Nephron (organoid): ENCODE measurements at regions not wholly inside any gene's neighbourhood (a gene's known extent, or its start where the extent isn't known, plus 50 kb on each side); places are given as distances from the start of the nearest gene placed in this dataset.
A peak's percentile ranks its signal among the peaks of the same experiment; 100 is the strongest.
"Not testable (repeated sequence)": the region's sequence is repeated elsewhere in the genome, so short reads cannot be mapped to it uniquely, and the experiment has no call there.

Source experiments
- H3K27ac Mint-ChIP-seq, 3 experiments: 2 replicates each; pipeline ENCODE4 v1.8.0; 2020; ENCODE audit warnings: mixed read lengths in 3 of 3, mild to moderate bottlenecking in 2 of 3, moderate library complexity in 1 of 3
- H3K27me3 Mint-ChIP-seq: 2 replicates; pipeline ENCODE4 v1.8.0; 2021; ENCODE audit warnings: low read depth, mild to moderate bottlenecking, moderate library complexity, mixed read lengths
- H3K36me3 Mint-ChIP-seq: 2 replicates; pipeline ENCODE4 v1.8.0; 2020; ENCODE audit warnings: low read depth, mixed read lengths
- H3K4me1 Mint-ChIP-seq: 2 replicates; pipeline ENCODE4 v1.8.0; 2020; ENCODE audit warnings: mixed read lengths
- H3K4me3 Mint-ChIP-seq, 3 experiments: 2 replicates each; pipeline ENCODE4 v1.8.0; 2020; ENCODE audit warnings: mild to moderate bottlenecking in 3 of 3, mixed read lengths in 3 of 3, moderate library complexity in 2 of 3
- H3K9me3 Mint-ChIP-seq: 2 replicates; pipeline ENCODE4 v1.8.0; 2020; ENCODE audit warnings: mixed read lengths
- CTCF ChIP-seq, 3 experiments: fragments of 200-600 bp; sonication (generic); IDR thresholded peaks; one replicate each; pipeline ENCODE4 v1.5.0; 2021; ENCODE audit warnings: antibody characterized with exemption in 3 of 3; ENCODE audit not compliant: unreplicated experiment in 3 of 3

GRCh38 chr5:158203261-158203660 lies 344.3 kb upstream of the CLINT1 start:
- Mint-ChIP-seq H3K4me3 (no peak overlapping the region), H3K9me3 (no peaks in the 10 kb centered on the region), H3K27me3 (peaks cover 23% of the 10 kb centered on the region), H3K4me1 (peaks cover 14% of the 10 kb centered on the region), H3K27ac (no peak overlapping the region), H3K36me3 (no peaks in the 10 kb centered on the region)
- TF ChIP-seq CTCF (IDR thresholded peaks at IDR 0.05; ENCODE audit: unreplicated experiment in 3 of 3) = no peak

- H3K27me3 Mint-ChIP-seq = peaks cover 20% of the 10 kb centered on the region
- peaks cover 14% of the 10 kb centered on the region for H3K4me1 Mint-ChIP-seq
- no peak overlapping the region for H3K4me3 Mint-ChIP-seq
- TF ChIP-seq CTCF (IDR thresholded peaks at IDR 0.05; ENCODE audit: unreplicated experiment in 3 of 3) = no peak
- H3K9me3 Mint-ChIP-seq = no peaks in the 10 kb centered on the region
- no peak overlapping the region for H3K27ac Mint-ChIP-seq
- no peaks in the 10 kb centered on the region for H3K36me3 Mint-ChIP-seq
These were observed 343.9 kb upstream of the CLINT1 start for GRCh38 chr5:158202801-158203200.

GRCh38 chr5:158200619-158201018 lies 341.7 kb upstream of the CLINT1 start:
- TF ChIP-seq CTCF (IDR thresholded peaks at IDR 0.05; ENCODE audit: unreplicated experiment in 3 of 3) = no peak
- Mint-ChIP-seq H3K4me1 (peaks cover 30% of the 10 kb centered on the region), H3K27me3 (peaks cover 20% of the 10 kb centered on the region), H3K36me3 (no peaks in the 10 kb centered on the region), H3K4me3 (no peak overlapping the region), H3K9me3 (no peaks in the 10 kb centered on the region), H3K27ac (peak overlapping the region in 2 of 3 experiments; percentile 5 to 10)

- H3K4me1 Mint-ChIP-seq = peaks cover 44% of the 10 kb centered on the region
These were observed 339.7 kb upstream of the CLINT1 start for GRCh38 chr5:158198636-158199035.

GRCh38 chr5:158195416-158196210 lies 336.7 kb upstream of the CLINT1 start:
- peak overlapping the region in 1 of 3 experiments; percentile 55 for H3K27ac Mint-ChIP-seq
- H3K4me1 Mint-ChIP-seq = peaks cover 32% of the 10 kb centered on the region
- peaks cover 15% of the 10 kb centered on the region for H3K9me3 Mint-ChIP-seq
- peaks cover 3% of the 10 kb centered on the region for H3K36me3 Mint-ChIP-seq
- H3K4me3 Mint-ChIP-seq = no peak overlapping the region
- TF ChIP-seq CTCF (IDR thresholded peaks at IDR 0.05; ENCODE audit: unreplicated experiment in 3 of 3) = no peak
- H3K27me3 Mint-ChIP-seq = peaks cover 12% of the 10 kb centered on the region

More at GRCh38 chr5:158198636-158199035, 339.7 kb upstream of the CLINT1 start:
- no peaks in the 10 kb centered on the region for H3K9me3 Mint-ChIP-seq
- no peak overlapping the region for H3K27ac Mint-ChIP-seq
- no peaks in the 10 kb centered on the region for H3K36me3 Mint-ChIP-seq
- H3K4me3 Mint-ChIP-seq = no peak overlapping the region
- H3K27me3 Mint-ChIP-seq = peaks cover 20% of the 10 kb centered on the region
- TF ChIP-seq CTCF (IDR thresholded peaks at IDR 0.05; ENCODE audit: unreplicated experiment in 3 of 3) = no peak

GRCh38 chr5:158194561-158194976 lies 335.6 kb upstream of the CLINT1 start:
- no peak for TF ChIP-seq CTCF (IDR thresholded peaks at IDR 0.05; ENCODE audit: unreplicated experiment in 3 of 3)
- H3K4me3 Mint-ChIP-seq = no peak overlapping the region
- H3K9me3 Mint-ChIP-seq = peaks cover 16% of the 10 kb centered on the region
- H3K27me3 Mint-ChIP-seq = peaks cover 10% of the 10 kb centered on the region
- peak overlapping the region in 2 of 3 experiments; percentile 28 to 57 for H3K27ac Mint-ChIP-seq
- H3K4me1 Mint-ChIP-seq = peaks cover 30% of the 10 kb centered on the region
- H3K36me3 Mint-ChIP-seq = peaks cover 3% of the 10 kb centered on the region

GRCh38 chr5:158193395-158193794 lies 334.4 kb upstream of the CLINT1 start:
- H3K4me1 Mint-ChIP-seq = peaks cover 30% of the 10 kb centered on the region
- H3K27ac Mint-ChIP-seq, H3K36me3 Mint-ChIP-seq, H3K4me3 Mint-ChIP-seq, H3K27me3 Mint-ChIP-seq: not testable (repeated sequence)
- peaks cover 19% of the 10 kb centered on the region for H3K9me3 Mint-ChIP-seq
